BJ (cell line): ENCODE measurements at regions not wholly inside any gene's neighbourhood (a gene's known extent, or its start where the extent isn't known, plus 50 kb on each side); places are given as distances from the start of the nearest gene placed in this dataset.

Experiments
- CTCF ChIA-PET: fragments of 350-600 bp; formaldehyde crosslinking; extraction: SDS; loops from one replicate; lab custom pipeline; 2021; ENCODE audit warnings: antibody characterized with exemption, inconsistent platforms; lab: Yijun Ruan, JAX
- POLR2A ChIA-PET: fragments of 300-600 bp; sonication (Branson Sonifier 250); formaldehyde crosslinking; extraction: SDS; loops from one replicate; lab custom pipeline; 2021; ENCODE audit warnings: antibody characterized with exemption; lab: Charles Lee
- DNase-seq: peaks from one replicate; pipeline ENCODE4 v3.0.0-alpha.2; 2011; ENCODE audit warnings: low read depth
- H3K27me3 ChIP-seq: 2 replicates; pipeline ENCODE4 v1.6.0; 2011; ENCODE audit warnings: low read length; ENCODE audit not compliant: control insufficient read depth, insufficient read depth
- H3K36me3 ChIP-seq: 2 replicates; pipeline ENCODE4 v1.5.1; 2011; ENCODE audit warnings: low read length; ENCODE audit not compliant: control insufficient read depth, insufficient read depth
- H3K4me3 ChIP-seq: 2 replicates; pipeline ENCODE4 v1.5.1; 2011; ENCODE audit warnings: low read depth, mild to moderate bottlenecking, control low read depth, low read length
- CTCF ChIP-seq: IDR thresholded peaks from 2 replicates; pipeline ENCODE4 v1.5.1; 2011; ENCODE audit warnings: low read depth, mild to moderate bottlenecking, control low read depth, inconsistent platforms, low read length, moderate library complexity; ENCODE audit not compliant: insufficient read depth

- Histone ChIP-seq H3K27me3 (no peaks in the 10 kb centered on the region), H3K36me3 (no peaks in the 10 kb centered on the region), H3K4me3 (no peak overlapping the region)
- no peak for TF ChIP-seq CTCF
- no peak for DNase-seq
- CTCF ChIA-PET, result no interaction called here
- POLR2A ChIA-PET, result no interaction called here
These were observed 549.9 kb downstream of the GALC start for GRCh38 chr14:87443039-87443438.

GRCh38 chr14:87437158-87437557 is 555.8 kb downstream of the GALC start:
- no peak for DNase-seq
- Histone ChIP-seq H3K4me3 (no peak overlapping the region), H3K36me3 (no peaks in the 10 kb centered on the region), H3K27me3 (no peaks in the 10 kb centered on the region)
- no peak for TF ChIP-seq CTCF
- POLR2A ChIA-PET, result no interaction called here
- CTCF ChIA-PET, result no interaction called here

GRCh38 chr14:87434680-87435079 is 558.3 kb downstream of the GALC start:
- H3K27me3 ChIP-seq, result no peaks in the 10 kb centered on the region
- ChIA-PET POLR2A (no interaction called here), CTCF (no interaction called here)
- no peak for TF ChIP-seq CTCF
- no peaks in the 10 kb centered on the region for H3K36me3 ChIP-seq
- no peak for DNase-seq
- H3K4me3 ChIP-seq, result no peak overlapping the region

- ChIA-PET CTCF (no interaction called here), POLR2A (no interaction called here)
- H3K4me3 ChIP-seq, result no peak overlapping the region
- DNase-seq, result no peak
- H3K27me3 ChIP-seq, result no peaks in the 10 kb centered on the region
- no peaks in the 10 kb centered on the region for H3K36me3 ChIP-seq
- no peak for TF ChIP-seq CTCF
These were observed 559.0 kb downstream of the GALC start for GRCh38 chr14:87434011-87434410.

GRCh38 chr14:87432698-87433097 is 560.3 kb downstream of the GALC start:
- ChIA-PET POLR2A (no interaction called here), CTCF (no interaction called here)
- H3K36me3 ChIP-seq, result no peaks in the 10 kb centered on the region
- no peak overlapping the region for H3K4me3 ChIP-seq
- no peaks in the 10 kb centered on the region for H3K27me3 ChIP-seq
- DNase-seq, result no peak
- TF ChIP-seq CTCF, result no peak

- TF ChIP-seq CTCF, result no peak
- Histone ChIP-seq H3K36me3 (no peaks in the 10 kb centered on the region), H3K4me3 (no peak overlapping the region), H3K27me3 (no peaks in the 10 kb centered on the region)
- ChIA-PET POLR2A (no interaction called here), CTCF (no interaction called here)
- no peak for DNase-seq
These were observed 562.2 kb downstream of the GALC start for GRCh38 chr14:87430810-87431209.
